ENCODE measurements at regions not wholly inside any gene's neighbourhood (a gene's known extent, or its start where the extent isn't known, plus 50 kb on each side); places are given as distances from the start of the nearest gene placed in this dataset.

DNA sequence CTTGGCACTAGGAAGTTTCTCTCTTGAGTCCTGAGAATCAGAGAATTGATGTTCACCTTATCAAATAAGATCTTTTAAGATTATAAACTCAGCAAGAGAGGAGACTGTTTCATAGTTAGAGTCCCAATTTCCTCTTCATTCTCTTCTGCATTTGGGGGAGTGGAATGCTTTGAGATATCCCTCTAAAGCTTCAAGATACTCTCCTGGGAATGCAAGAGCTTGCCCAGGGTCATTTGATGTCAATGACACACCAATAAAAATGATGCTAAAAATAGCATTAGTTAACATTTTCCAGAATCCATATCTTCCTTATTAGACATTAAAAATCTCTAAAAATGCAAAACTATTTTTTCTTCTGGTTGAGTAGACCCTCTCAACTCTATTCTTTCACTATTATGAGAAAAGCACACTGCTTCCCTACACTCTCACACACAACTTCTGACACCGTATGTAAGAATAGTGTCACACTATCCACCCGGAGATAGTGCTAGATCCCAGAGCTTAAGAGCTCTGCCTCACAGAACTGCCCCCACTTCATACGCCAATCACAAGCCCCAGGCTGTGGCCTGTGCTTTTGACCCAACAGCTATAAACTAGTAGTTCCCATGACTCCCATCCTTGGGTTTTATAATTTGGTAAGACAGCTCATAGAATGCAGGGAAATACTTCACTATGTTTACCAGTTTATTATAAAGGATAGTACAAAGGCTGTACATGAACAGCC is 399.9 kb upstream of the RUNX1 start:
- no peaks in the 10 kb centered on the region for H3K79me2 ChIP-seq (ENCODE audit: control insufficient read depth, insufficient read depth, low read length)
- FAIRE-seq (no peak), DNase-seq (ENCODE audit: low read depth, low spot score) (no peak)
- H3K9me1 ChIP-seq (replicated peaks; ENCODE audit: control insufficient read depth, extremely low read depth, insufficient read depth, low read length): no peaks in the 10 kb centered on the region
- no peaks in the 10 kb centered on the region for H3K4me1 ChIP-seq (ENCODE audit: control insufficient read depth, extremely low read depth, insufficient read depth, low read length)
- ChIA-PET CTCF (no interaction called here), POLR2A (no interaction called here)
- no peaks in the 10 kb centered on the region for H4K20me1 ChIP-seq (replicated peaks; ENCODE audit: control insufficient read depth, extremely low read depth, insufficient read depth, low read length)
- H3K27ac ChIP-seq (ENCODE audit: insufficient read depth, low read depth, low read length): no peak overlapping the region
- peaks cover 4 to 6% of the 10 kb centered on the region in 2 experiments for H3K27me3 ChIP-seq (ENCODE audit: control insufficient read depth in 2 of 2, insufficient read depth in 2 of 2, low read length in 2 of 2)
- no peak for TF ChIP-seq JUN (IDR thresholded peaks at IDR 0.05; ENCODE audit: borderline replicate concordance, insufficient read depth, insufficient read length, low read depth)
- no peak for TF ChIP-seq MYC (IDR thresholded peaks at IDR 0.05; ENCODE audit: low read depth, low read length)
- TF ChIP-seq POLR2AphosphoS5 (IDR thresholded peaks at IDR 0.05; ENCODE audit: insufficient read depth, low read depth, low read length): no peak
- no peak for TF ChIP-seq FOS (IDR thresholded peaks at IDR 0.05; ENCODE audit: borderline replicate concordance, insufficient read depth, low read length)
- no peak for TF ChIP-seq EZH2 (IDR thresholded peaks at IDR 0.05; ENCODE audit: borderline replicate concordance, low read depth, low read length, severe bottlenecking)
- TF ChIP-seq GATA2 (IDR thresholded peaks at IDR 0.05; ENCODE audit: insufficient read depth, insufficient read length, low read depth, low read length): no peak
- TF ChIP-seq MAX (IDR thresholded peaks at IDR 0.05; ENCODE audit: insufficient read depth, insufficient read length): no peak
- TF ChIP-seq, protein P1, sequence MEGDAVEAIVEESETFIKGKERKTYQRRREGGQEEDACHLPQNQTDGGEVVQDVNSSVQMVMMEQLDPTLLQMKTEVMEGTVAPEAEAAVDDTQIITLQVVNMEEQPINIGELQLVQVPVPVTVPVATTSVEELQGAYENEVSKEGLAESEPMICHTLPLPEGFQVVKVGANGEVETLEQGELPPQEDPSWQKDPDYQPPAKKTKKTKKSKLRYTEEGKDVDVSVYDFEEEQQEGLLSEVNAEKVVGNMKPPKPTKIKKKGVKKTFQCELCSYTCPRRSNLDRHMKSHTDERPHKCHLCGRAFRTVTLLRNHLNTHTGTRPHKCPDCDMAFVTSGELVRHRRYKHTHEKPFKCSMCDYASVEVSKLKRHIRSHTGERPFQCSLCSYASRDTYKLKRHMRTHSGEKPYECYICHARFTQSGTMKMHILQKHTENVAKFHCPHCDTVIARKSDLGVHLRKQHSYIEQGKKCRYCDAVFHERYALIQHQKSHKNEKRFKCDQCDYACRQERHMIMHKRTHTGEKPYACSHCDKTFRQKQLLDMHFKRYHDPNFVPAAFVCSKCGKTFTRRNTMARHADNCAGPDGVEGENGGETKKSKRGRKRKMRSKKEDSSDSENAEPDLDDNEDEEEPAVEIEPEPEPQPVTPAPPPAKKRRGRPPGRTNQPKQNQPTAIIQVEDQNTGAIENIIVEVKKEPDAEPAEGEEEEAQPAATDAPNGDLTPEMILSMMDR (IDR thresholded peaks at IDR 0.05; ENCODE audit: extremely low read depth in 1 of 2, insufficient read depth in 1 of 2, low read depth in 1 of 2, low read length in 2 of 2): no peak
- no peak for TF ChIP-seq POLR2A (IDR thresholded peaks at IDR 0.05; ENCODE audit: low read depth, low read length)
- no peaks in the 10 kb centered on the region for H3K36me3 ChIP-seq (ENCODE audit: control insufficient read depth in 2 of 2, extremely low read depth in 1 of 2, insufficient read depth in 2 of 2, low read length in 2 of 2)
- intact Hi-C loops (cut with micrococcal nuclease): no loop called here
- no peak overlapping the region for H2AFZ ChIP-seq (ENCODE audit: low read depth, low read length)
- BruUV-seq (replicated peaks): no TSS peak
- H3K9me3 ChIP-seq (replicated peaks; ENCODE audit: control insufficient read depth, insufficient read depth, low read length): no peaks in the 10 kb centered on the region
- H3K9ac ChIP-seq (replicated peaks; ENCODE audit: extremely low read depth, insufficient read depth, low read length): no peak overlapping the region
- dilution Hi-C loops (cut with MboI; ENCODE audit: extremely low pct_ligation_motif_present, low sequenced_read_pairs): no loop called here
- no peak overlapping the region for H3K4me3 ChIP-seq (replicated peaks in 1 of 3; ENCODE audit: insufficient read depth in 1 of 3, low read depth in 1 of 3, low read length in 3 of 3)
- H3K4me2 ChIP-seq (ENCODE audit: insufficient read depth, low read length): no peak overlapping the region

Measured in endothelial cell of umbilical vein (primary cell).